ENCODE measurements at regions not wholly inside any gene's neighbourhood (a gene's known extent, or its start where the extent isn't known, plus 50 kb on each side); places are given as distances from the start of the nearest gene placed in this dataset.

- no peak overlapping the region for H3K4me3 Mint-ChIP-seq (ENCODE audit: low read depth)
Measured at GRCh38 chr3:34568766-34569165, 770.3 kb downstream of the PDCD6IP start.

GRCh38 chr3:34569437-34569836 is 771.0 kb downstream of the PDCD6IP start:
- no peaks in the 10 kb centered on the region for H3K36me3 Mint-ChIP-seq (ENCODE audit: insufficient read depth)
- H3K4me1 Mint-ChIP-seq (ENCODE audit: low read depth), result peaks cover 14% of the 10 kb centered on the region
- H3K27ac Mint-ChIP-seq, result no peak overlapping the region
- peaks cover 4% of the 10 kb centered on the region for H3K9me3 Mint-ChIP-seq (ENCODE audit: low read depth)
- H3K27me3 Mint-ChIP-seq, result no peaks in the 10 kb centered on the region
- H3K4me3 Mint-ChIP-seq (ENCODE audit: low read depth), result no peak overlapping the region
- no peak for DNase-seq (ENCODE audit: low spot score, unreplicated experiment)
- TF ChIP-seq CTCF (IDR thresholded peaks at IDR 0.05; ENCODE audit: unreplicated experiment), result no peak

More at GRCh38 chr3:34568766-34569165, 770.3 kb downstream of the PDCD6IP start:
- TF ChIP-seq CTCF (IDR thresholded peaks at IDR 0.05; ENCODE audit: unreplicated experiment), result no peak
- Mint-ChIP-seq H3K27ac (no peak overlapping the region), H3K4me1 (ENCODE audit: low read depth) (peaks cover 14% of the 10 kb centered on the region), H3K9me3 (ENCODE audit: low read depth) (peaks cover 4% of the 10 kb centered on the region), H3K27me3 (no peaks in the 10 kb centered on the region), H3K36me3 (ENCODE audit: insufficient read depth) (no peaks in the 10 kb centered on the region)
- no peak for DNase-seq (ENCODE audit: low spot score, unreplicated experiment)

- H3K27me3 Mint-ChIP-seq, result no peaks in the 10 kb centered on the region
- no peak overlapping the region for H3K4me3 Mint-ChIP-seq (ENCODE audit: low read depth)
- DNase-seq (ENCODE audit: low spot score, unreplicated experiment), result no peak
- no peak for TF ChIP-seq CTCF (IDR thresholded peaks at IDR 0.05; ENCODE audit: unreplicated experiment)
- no peaks in the 10 kb centered on the region for H3K36me3 Mint-ChIP-seq (ENCODE audit: insufficient read depth)
- no peak overlapping the region for H3K27ac Mint-ChIP-seq
- H3K9me3 Mint-ChIP-seq (ENCODE audit: low read depth), result no peaks in the 10 kb centered on the region
- peaks cover 14% of the 10 kb centered on the region for H3K4me1 Mint-ChIP-seq (ENCODE audit: low read depth)
Measured at GRCh38 chr3:34570916-34571705, 772.7 kb downstream of the PDCD6IP start.

GRCh38 chr3:34571714-34572113 is 773.3 kb downstream of the PDCD6IP start:
- Mint-ChIP-seq H3K27ac (no peak overlapping the region), H3K36me3 (ENCODE audit: insufficient read depth) (no peaks in the 10 kb centered on the region), H3K4me3 (ENCODE audit: low read depth) (no peak overlapping the region), H3K27me3 (no peaks in the 10 kb centered on the region), H3K4me1 (ENCODE audit: low read depth) (peaks cover 14% of the 10 kb centered on the region), H3K9me3 (ENCODE audit: low read depth) (no peaks in the 10 kb centered on the region)
- no peak for TF ChIP-seq CTCF (IDR thresholded peaks at IDR 0.05; ENCODE audit: unreplicated experiment)
- DNase-seq (ENCODE audit: low spot score, unreplicated experiment), result no peak

- DNase-seq (ENCODE audit: low spot score, unreplicated experiment), result no peak
Measured at GRCh38 chr3:34575776-34576175, 777.3 kb downstream of the PDCD6IP start.

More at GRCh38 chr3:34575776-34576175, 777.3 kb downstream of the PDCD6IP start:
- no peak overlapping the region for H3K4me3 Mint-ChIP-seq (ENCODE audit: low read depth)
- no peak for TF ChIP-seq CTCF (IDR thresholded peaks at IDR 0.05; ENCODE audit: unreplicated experiment)
- H3K36me3 Mint-ChIP-seq (ENCODE audit: insufficient read depth), result no peaks in the 10 kb centered on the region
- no peak overlapping the region for H3K27ac Mint-ChIP-seq
- no peaks in the 10 kb centered on the region for H3K9me3 Mint-ChIP-seq (ENCODE audit: low read depth)
- peaks cover 7% of the 10 kb centered on the region for H3K4me1 Mint-ChIP-seq (ENCODE audit: low read depth)
- H3K27me3 Mint-ChIP-seq, result no peaks in the 10 kb centered on the region
